ENCODE measurements at regions not wholly inside any gene's neighbourhood (a gene's known extent, or its start where the extent isn't known, plus 50 kb on each side); places are given as distances from the start of the nearest gene placed in this dataset.
A peak's percentile ranks its signal among the peaks of the same experiment; 100 is the strongest.
"Not testable (repeated sequence)": the region's sequence is repeated elsewhere in the genome, so short reads cannot be mapped to it uniquely, and the experiment has no call there.

DNA sequence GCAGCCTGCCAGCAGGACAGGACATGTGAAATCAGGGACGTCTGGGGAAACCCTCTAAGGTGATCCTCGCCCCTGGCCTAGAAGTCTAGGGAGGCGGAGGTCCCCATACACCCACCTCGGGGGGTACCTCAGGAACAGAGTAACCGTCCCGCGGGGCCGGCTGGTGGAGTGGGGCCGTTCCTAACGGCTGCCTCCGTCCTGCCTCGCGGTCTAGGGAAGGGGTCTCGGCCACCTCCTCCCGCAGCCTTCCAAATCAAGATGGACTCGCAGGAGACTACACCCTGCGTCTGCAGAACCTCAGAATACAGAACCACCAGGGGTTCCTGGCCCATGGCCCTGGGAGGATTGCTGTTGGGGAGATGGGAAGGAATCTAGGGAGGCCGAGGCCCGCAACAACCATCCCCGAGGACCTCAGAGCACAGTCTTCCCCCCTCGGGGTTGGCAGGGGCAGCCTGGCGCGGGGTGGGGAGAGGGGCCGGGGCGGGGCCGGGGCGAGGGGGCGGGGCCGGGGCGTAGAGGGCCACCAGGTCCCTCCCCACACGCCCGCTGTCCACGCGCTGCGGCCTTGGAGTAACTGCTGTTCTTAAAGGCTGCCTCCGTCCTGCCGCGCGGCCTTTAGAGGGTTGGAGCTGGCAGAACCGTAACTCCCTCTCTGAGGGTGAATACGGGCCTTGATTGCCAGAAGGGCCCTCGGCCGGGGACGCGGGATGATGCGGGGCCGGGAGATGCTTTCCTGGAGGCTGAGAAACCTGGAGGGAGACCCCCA lies 89.0 kb upstream of the MLN start:
- DNase-seq = no peak

DNA sequence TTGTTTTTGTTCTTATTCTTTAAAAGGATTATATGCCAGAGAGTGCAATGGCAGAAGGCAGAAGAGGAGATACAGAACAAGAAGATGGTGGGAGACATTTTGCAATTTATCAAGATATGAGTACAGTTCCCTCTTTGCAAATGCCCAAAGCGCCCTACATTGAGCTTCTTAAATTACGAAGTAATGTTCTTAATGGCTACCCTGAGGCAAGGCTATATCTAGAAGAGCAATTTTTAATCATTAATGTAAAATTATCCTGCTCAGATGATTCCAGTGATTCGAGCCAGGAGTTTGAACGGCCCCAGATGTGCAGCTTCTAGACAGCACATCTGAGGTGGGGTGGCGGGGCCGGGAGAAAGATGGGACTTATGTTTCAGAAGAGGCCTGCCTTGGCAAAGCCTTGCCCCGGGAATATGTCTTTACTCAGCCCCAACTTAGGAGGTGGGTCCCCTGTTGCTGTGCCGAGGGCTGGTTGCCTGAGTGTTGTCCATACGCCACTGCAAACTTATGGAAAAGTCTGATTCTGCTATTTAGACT lies 84.9 kb upstream of the MLN start:
- DNase-seq = no peak

DNA sequence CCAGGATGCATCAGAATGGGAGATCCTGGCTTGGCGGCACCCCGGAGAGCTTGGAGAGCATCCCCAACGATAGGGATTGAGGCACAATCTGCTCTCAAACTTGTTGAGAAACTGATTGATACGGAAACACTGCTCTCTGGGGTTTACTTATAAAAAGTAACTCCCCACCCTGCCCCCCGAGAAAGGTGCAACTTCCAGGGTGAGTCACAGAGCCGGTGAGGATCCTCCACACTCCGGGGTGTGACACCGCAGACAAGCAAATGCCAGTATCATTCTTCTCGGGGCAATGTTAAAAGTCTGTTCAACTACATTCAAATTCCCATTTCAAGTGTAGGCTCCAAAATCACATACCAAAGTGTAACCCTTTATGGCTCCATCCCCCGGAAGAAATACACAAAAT lies 84.4 kb upstream of the MLN start:
- no peak for DNase-seq

DNA sequence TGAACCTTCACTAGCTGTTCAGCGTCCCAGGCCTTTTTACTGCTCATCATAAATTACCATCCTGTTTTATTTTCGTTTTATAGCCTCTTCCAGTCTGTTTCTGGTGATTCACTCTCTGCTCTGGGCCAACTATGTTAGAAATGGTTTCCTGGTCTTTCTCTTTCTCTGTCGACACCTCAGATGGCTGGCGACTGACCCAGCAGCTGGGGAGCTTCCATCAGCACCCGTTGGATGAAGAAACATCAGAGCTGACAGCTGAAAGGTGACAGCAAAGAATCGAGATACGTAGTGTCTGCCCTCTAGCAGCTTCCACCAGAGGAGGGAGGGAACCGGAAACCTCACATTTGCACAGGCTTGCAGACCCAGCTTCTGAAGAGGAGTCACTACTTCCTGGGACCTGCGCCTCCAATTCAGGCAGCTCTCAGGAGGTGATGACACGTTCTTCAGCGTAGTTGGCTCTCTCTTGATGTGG lies 82.9 kb upstream of the MLN start:
- DNase-seq = no peak

DNA sequence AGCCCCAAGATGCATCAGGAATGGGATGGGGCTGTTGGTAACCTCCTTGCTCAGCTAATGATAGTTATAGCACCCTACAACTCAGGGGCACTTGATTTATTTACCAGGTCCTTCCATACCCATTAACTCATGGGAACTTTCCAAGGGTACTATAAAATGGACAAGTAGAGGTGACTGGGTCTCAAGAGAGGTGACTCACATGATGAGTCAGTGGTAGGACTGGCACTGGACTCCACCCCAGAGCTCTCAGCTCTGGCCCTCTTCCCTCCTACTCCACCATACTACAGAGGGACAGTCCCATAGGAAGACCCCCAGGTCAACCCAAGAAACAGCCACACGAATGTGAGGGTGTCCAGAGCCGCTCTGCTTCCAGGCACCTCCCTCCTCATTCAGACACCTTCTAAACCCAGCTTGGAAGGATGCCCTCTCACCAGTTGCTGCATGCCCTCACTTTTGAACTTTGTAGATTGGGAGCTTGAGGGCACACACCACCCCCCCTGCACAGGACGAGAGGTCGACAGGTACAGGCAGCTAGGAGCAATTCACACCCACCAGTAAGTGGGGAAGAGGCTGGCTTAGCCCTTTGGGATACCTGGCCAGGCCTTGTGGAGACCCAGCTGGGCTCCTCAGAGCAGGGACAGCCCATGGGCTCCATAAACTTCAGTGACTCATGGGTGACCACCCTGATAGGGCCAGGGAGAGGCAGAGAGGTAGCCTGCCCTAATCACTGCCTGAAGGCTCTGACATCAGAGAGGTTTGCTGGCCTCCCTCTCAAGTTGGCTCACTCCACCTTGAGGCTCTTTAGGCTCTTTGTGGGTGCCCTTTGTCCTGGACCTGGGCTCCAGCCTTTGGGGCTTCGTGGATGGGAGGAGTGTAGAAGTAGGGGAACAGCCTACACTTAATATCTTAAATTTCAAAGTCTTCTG lies 81.6 kb upstream of the MLN start:
- DNase-seq = no peak

DNA sequence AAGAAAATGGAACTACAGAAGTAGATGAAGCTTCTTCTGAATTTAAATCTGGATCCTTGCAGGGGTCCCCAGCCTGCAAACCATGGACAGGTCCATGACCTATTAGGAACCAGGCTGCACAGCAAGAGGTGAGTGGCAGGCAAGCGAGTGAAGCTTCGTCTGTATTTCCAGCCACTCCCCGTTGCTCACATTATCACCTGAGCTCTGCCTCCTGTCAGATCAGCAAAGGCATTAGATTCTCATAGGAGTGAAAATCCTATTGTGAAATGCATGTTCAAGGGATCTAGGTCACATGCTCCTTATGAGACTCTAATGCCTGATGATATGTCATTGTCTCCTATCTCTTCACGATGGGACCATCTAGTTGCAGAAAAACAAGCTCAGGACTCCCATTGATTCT lies 79.8 kb upstream of the MLN start:
- not testable (repeated sequence) for DNase-seq

DNA sequence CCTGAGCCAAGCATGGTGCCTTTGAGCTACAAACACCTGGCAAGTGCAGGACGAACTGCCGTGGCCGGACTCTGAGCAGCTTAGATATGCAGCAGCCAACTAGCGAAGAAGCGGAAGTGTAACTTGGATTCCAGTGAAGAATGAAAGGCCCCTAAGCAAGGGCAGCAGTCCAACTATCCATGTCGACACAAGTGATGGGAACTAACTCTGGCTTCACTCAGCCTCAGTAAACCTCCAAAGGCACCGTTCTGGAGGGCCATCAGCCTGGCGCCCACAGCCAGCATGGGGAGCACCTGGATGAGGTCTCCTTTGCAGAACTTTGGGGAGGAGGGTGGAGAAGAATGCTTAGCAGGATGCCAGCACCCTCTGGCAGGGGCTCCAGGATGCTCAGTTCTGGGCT lies 78.4 kb upstream of the MLN start:
- DNase-seq = no peak

DNA sequence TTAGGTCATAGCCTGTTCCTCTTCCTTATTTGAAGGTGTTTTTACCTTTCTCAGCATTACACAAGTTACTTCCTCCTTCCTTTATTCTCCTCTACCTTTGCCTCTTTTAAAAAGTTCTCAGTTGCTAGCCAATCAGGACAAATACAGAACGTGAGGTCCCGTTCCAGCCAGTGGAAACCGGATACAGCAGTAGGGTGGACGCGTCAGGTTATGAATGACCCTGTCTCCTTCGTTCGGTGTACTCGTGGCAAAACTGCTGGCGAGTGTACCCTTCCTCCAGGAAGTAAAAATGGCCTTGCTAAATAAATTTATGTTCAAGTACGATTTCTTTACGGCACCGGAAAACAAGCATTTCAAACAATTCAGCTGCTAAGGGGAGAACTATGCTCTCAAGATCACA lies 77.0 kb upstream of the MLN start:
- DNase-seq = no peak

DNA sequence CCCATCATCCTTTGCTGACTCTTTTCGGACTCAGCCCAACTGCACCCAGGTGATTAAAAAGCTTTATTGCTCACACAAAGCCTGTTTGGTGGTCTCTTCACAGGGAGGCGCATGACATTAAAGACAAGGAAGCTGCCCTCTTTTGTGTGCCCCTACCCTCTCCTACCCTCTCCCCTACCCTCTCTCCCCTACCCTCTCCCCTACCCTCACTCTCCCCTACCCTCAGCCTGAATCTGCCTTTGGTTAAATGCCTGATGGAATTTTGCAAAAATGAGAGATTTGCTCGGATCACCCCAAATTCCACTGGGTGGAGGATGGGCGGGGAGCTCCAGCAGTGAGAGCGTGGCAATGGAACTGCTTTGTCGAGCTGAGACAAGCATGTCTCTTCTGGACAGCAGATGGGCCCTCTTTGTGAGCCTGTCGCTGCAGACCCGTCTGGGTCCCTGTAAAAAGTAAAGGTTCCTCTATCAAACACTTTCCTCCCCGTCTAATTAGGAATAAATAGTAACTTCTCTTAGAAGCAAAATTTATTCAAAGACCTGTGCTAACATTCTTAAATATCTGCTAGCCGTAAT lies 76.4 kb upstream of the MLN start:
- DNase-seq = no peak

DNA sequence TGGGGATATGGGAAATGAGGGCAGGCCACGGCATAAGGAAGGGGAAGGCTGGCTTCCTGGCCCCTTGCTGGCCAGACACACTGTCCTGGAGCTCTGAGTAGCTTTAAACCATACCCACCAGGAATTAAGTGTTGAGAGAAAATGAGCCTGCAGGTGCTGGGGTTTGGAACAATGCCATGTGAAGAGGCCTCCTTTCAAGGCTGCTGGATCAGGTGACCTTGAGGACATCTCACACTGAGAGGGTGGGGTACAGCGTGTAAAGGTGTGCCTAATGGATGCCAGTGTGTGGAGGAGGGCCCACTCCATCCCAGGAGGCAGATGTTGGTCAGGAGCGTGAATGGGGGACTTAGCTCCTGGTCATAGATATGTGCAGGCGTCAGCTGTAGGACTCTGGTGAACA lies 74.8 kb upstream of the MLN start:
- peak; percentile 98 for DNase-seq

DNA sequence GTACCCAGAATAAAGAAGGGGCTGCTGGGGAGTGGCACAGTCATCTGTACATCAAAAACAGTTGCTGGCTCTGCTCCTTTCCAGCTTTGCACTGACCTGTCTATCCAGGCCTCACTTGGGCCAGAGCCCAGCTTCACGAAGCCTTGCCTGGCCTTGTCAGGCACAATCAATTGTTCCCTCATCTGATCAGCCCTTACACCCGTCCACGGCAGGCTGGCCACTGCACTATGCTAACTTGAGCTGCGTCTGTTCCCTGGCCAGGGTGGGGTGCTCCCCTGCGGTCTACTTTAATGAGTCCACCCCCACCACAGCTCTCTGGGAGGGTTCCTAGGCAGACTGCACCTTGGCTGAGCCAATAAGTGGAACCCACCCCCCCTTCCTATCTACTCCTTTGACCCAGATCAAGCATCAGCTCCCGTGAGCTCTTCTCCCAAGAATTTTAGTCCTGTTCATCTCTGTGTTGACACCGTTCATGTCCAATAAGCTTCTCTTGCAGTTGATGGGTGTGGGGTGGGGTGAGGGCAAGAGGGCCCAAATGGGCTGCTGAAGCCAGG lies 74.3 kb upstream of the MLN start:
- no peak for DNase-seq

DNA sequence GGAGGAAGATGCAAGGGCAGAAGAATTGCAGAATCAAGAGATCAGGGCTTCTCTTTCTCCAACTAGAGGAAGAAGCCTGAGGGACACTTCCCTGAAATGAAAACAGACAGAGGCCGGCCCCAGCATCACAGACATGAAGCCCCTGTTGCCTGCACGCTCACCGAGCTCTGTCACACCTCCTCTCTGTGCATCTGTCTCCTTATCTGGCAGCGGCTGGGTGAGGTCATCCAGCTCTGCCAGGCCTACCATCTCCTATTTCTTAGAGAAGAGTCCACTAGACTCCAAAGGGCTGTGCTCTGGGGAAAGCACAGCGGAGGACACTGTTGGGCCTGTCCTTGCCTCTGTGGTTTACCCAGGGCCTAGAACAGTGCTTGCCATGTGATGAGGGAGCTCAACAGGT lies 71.9 kb upstream of the MLN start:
- peak; percentile 58 for DNase-seq

DNA sequence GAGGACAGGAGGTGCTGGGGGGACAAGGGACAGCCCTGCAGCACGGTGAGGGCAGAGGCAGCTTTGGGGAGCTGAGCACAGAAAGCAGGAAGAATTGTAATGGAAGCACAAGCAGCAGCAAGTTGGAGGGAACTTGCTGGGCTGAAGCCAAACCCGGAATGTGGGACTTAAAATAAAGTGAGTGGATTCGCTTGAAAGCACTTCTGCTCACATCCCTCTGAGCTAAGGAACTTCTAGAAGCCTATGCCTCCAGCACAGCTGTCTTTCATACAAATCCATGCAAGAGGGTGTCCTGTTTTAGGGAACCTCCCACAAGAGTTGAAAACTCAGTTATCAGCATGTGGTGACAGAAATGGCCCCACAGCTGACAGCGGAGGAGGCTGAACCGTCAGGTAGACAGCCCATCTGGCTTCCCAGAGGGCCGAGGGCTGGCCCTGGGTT lies 71.4 kb upstream of the MLN start:
- no peak for DNase-seq

DNA sequence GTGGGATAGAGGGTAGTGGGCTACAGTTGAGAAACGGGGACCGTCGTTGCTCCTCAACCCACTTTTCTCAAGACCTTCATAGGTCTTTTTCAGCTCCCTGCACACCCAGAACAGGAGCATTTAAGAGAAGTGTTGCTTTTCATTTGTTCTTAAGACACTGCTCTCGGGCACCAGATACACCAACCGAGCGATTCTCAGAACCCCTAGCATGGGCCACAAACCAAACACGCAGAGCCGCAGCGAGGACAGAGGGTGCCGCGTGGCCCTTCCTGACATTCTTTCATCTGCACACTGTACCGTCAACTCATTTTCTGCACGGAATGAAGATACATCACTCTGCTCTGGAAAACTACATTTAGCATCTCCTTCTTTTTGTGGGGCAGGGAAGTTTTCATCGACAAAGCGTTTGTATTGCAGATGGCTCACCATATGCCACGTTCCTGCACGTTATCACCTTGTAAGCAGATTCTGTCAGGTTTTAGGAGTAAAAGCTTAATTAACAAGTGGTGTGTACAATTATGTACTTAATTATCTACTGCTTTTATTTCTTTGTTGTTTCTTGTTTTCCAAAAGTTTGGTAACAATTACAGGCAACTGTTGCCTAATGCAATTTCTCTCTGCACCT lies 70.4 kb upstream of the MLN start:
- DNase-seq = no peak

DNA sequence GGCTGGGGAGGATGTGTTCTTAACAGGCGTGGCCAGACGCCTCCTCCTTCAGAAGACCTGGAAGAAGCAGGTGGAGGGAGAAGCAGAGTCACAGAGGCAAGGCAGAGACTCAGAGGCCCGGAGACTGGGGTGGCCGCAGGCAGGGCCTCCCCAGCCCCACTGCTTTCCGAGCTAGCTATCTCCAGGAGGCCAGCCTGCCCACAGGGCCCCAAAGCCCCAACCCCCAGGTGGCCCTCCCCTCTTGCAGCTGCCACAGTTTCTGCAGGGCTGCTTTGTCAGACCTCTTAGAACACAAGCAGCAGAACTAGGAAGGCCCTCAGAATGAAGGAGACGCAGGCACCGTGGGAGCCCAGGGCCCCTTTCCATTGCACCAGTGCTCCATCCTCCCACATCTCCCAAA lies 69.0 kb upstream of the MLN start:
- no peak for DNase-seq

DNA sequence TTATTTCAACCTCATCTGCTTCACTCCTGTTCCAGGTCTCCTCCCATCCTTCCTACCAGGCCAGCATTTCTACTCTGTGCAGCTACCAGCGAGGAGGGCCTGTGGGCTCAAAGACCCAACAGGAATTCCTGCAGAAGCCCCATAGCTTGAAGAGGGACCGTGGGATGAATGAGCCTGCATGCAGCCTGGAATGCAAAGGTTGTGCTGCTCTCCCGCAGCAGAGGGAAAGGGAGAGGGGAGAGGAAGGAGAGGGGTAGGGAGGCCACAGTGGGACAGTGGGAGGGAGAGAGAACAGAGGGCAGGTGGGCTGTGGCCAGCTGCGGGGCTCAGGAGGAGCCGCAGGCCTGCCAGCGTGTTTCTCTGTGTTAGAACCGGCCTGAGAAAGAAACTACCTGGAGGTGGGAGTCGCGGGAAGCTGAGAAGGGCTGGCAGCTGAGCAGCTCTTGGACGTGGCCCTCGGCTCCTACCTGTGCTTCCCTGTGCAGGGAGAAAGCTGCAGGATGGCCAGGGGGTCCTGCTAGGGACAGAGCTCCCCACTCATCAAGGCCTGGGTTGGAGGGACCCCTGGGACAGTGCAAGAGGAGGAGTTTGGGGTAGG lies 66.1 kb upstream of the MLN start:
- no peak for DNase-seq

DNA sequence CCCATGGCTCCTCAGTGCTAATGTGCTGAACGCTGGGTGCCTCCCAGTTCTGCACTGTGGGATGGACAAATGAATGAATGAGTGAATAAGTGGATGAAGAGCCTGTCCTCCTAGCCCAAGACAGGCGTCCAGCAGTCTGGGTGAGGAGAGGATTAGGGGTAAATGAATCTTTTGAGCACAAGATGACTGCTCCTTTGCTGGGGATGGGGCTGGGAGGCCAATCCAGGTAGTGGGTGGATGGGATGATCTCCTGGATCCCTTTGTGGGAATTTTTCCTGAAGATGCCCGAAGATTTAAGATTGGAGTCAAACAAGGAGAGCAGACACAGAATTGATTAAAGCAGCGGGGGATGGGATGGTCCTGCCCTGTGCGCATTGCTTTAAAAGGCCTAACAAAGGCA lies 65.3 kb upstream of the MLN start:
- no peak for DNase-seq

DNA sequence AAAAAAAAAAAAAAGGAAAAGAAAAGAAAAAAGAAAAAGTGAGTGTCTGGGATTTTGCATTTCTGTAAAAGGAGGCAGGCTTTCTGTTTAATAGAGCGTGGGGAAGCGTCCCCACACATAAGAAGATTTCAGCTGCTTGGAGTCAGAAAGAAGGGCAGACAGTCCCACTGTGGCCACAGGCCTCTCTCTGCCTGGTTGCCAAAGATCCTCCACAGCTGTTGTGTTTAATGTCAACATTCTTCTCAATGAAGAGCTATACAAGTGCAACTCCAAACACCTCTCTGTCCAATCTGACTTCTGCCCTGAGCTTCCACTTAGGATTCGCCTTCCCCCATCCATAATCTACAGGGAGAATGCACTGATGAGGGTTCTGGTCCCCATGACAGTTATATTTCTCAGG lies 64.3 kb upstream of the MLN start:
- DNase-seq = peak; percentile 94

DNA sequence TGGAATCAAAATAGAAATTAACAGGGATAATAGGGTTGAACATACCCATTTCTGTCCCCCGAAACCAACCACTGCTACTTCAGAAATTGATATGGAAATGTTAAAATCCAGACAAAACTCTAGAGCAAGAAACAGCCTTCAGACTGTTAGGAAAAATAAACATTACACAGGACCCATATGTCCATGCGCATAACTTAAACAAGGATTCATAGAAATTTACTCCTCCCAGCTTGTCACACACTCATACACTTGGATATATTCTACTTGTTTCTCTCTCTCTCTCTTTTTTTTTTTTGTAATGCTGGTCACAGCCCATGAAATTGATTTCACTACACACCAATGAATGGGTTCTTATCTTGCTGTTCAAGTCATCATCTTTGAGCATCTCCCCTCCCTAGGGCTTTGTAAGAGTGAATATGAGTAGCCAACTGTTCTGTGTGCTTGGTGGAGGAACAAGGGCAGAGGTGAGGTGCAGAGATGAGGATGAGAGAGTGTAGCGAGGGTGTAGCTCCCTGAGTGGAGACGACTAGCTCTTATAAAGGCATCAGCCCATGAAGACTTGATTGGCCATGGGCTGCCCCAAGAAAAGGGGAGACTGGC lies 61.8 kb upstream of the MLN start:
- no peak for DNase-seq

DNA sequence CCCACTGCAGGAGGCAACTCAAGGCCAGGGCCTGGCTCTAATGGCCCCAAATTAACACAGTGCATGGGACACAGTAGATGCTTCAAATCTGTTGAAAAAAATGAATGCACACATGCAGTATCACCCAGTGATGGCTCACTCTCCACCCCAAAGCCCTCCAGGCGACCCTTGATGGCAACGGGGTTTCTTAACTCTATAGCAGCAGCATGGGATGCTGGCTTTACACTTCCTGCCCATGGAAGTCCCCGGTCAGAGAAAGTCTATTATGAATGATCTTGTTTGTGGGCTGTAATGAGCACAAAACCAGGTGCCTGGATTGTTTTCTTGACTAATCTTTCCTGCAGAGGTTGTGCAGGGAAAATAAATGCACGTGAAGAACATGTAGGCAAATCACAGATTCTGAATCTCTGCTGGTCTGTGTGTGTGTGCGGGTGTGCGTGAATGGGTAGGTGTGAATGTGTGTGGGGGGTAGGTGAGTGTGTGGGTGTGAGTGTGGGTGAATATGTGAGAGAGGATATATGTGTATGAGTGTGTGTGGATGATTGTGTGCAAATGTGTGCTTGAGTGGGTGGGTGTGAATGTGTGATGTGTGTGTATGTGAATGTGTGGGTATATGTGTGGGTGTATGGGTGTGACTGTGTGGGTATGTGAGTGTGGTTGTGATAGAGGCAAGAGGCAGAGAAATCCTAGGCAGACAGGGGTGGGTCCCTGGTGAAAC lies 60.1 kb upstream of the MLN start:
- DNase-seq = no peak

DNA sequence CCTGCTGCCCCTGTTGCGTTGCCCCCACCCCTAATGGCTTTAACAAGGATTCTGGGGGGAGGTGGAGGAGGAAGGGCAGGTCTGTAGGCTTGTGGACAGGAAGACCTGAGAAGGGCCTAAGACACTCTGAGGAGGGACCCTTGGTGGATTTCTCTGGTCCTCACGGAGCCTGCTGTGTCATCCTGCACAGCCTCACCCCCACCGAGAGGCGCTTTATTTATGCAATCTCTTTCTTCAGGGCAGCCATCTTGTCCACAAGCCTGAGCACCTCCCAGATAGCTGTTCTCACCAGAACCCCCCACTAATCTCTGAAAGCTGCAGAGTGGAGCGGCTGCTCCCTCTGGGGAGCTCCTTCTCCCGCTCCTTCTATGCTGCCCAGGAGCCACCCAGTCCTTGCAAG lies 59.3 kb upstream of the MLN start:
- DNase-seq = no peak
